ENCODE measurements at regions not wholly inside any gene's neighbourhood (a gene's known extent, or its start where the extent isn't known, plus 50 kb on each side); places are given as distances from the start of the nearest gene placed in this dataset.

DNA sequence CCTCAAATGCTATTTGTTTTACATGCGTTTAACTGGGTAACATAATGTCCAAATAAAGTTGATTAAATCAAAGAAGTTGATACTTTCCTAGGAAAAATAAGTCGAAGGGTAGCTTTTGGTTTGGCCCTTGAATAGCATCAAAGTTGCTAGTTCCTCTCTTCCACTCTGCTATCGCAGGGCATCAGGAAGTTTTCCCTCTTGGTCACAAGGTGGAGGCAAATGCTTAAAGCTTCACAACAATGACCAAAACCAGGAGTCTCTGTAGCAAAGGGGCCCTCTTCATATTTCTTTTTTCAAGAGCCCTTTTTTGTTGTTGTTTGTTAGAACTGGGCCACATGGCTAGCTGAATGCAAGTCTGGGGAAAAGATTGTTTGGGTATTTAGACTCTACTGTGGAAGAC lies 668.4 kb downstream of the KCNT2 start:
- TF ChIP-seq, protein P1, sequence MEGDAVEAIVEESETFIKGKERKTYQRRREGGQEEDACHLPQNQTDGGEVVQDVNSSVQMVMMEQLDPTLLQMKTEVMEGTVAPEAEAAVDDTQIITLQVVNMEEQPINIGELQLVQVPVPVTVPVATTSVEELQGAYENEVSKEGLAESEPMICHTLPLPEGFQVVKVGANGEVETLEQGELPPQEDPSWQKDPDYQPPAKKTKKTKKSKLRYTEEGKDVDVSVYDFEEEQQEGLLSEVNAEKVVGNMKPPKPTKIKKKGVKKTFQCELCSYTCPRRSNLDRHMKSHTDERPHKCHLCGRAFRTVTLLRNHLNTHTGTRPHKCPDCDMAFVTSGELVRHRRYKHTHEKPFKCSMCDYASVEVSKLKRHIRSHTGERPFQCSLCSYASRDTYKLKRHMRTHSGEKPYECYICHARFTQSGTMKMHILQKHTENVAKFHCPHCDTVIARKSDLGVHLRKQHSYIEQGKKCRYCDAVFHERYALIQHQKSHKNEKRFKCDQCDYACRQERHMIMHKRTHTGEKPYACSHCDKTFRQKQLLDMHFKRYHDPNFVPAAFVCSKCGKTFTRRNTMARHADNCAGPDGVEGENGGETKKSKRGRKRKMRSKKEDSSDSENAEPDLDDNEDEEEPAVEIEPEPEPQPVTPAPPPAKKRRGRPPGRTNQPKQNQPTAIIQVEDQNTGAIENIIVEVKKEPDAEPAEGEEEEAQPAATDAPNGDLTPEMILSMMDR (IDR thresholded peaks at IDR 0.05): peak in 2 of 6 experiments; percentile 23 to 37
- no peak for TF ChIP-seq POLR2A (IDR thresholded peaks at IDR 0.05)

Measured in thyroid gland (tissue), 4 donors.